ENCODE measurements at regions not wholly inside any gene's neighbourhood (a gene's known extent, or its start where the extent isn't known, plus 50 kb on each side); places are given as distances from the start of the nearest gene placed in this dataset.

- no peaks in the 10 kb centered on the region for H3K27me3 ChIP-seq (ENCODE audit: insufficient read depth, low read length)
- no peak overlapping the region for H2AFZ ChIP-seq (ENCODE audit: insufficient read depth, low read length, poor library complexity)
- peaks cover 0 to 2% of the 10 kb centered on the region in 2 experiments for H3K36me3 ChIP-seq (ENCODE audit: control insufficient read depth in 1 of 2, insufficient read depth in 2 of 2, low read length in 2 of 2)
- H3K4ac ChIP-seq (ENCODE audit: low read depth, low read length), result no peak overlapping the region
- no peak overlapping the region for H2BK5ac ChIP-seq (ENCODE audit: low read depth, low read length, poor library complexity)
- H3K4me3 ChIP-seq (ENCODE audit: low read depth, low read length), result no peak overlapping the region
- no peaks in the 10 kb centered on the region for H3K9me3 ChIP-seq (ENCODE audit: insufficient read depth, low read depth, low read length)
- peaks cover 2% of the 10 kb centered on the region for H3K79me1 ChIP-seq (ENCODE audit: low read length)
- H3K79me2 ChIP-seq (ENCODE audit: control insufficient read depth, insufficient read depth, low read length, poor library complexity), result no peaks in the 10 kb centered on the region
- H4K12ac ChIP-seq (ENCODE audit: low read depth, low read length), result no peak overlapping the region
- H3K18ac ChIP-seq (ENCODE audit: low read length), result no peak overlapping the region
- peak; percentile 78 to 89 for DNase-seq
- no peak overlapping the region for H2BK120ac ChIP-seq (ENCODE audit: insufficient read depth, low read length, poor library complexity)
- no peak overlapping the region for H3K27ac ChIP-seq (ENCODE audit: low read depth, low read length)
- no peak overlapping the region for H3K4me2 ChIP-seq (ENCODE audit: low read length)
- peak overlapping the region; percentile 49 for H2BK12ac ChIP-seq (ENCODE audit: low read length)
- H3K9ac ChIP-seq (ENCODE audit: low read length), result no peak overlapping the region
- no peak overlapping the region for H3K23ac ChIP-seq (ENCODE audit: low read length)
- H4K91ac ChIP-seq (ENCODE audit: low read depth, low read length), result no peak overlapping the region
- H4K8ac ChIP-seq (ENCODE audit: low read depth, low read length), result no peak overlapping the region
- H3K4me1 ChIP-seq (ENCODE audit: control insufficient read depth in 1 of 2, insufficient read depth in 2 of 2, low read length in 2 of 2), result peaks cover 6% of the 10 kb centered on the region in 2 experiments
- no CpG with 5 or more reads among the region's 4 CpGs for WGBS (ENCODE audit: extremely low coverage, insufficient coverage, insufficient read length)
- no peak overlapping the region for H3K14ac ChIP-seq (ENCODE audit: low read length)
- no peak overlapping the region for H2AK5ac ChIP-seq (ENCODE audit: low read length)
These were observed 844.3 kb downstream of the KCNT2 start for GRCh38 chr1:195763907-195764374.

- H3K79me1 ChIP-seq (ENCODE audit: low read length), result peaks cover 2% of the 10 kb centered on the region
- H2BK120ac ChIP-seq (ENCODE audit: insufficient read depth, low read length, poor library complexity), result no peak overlapping the region
- no peaks in the 10 kb centered on the region for H3K79me2 ChIP-seq (ENCODE audit: control insufficient read depth, insufficient read depth, low read length, poor library complexity)
- no peak overlapping the region for H3K23ac ChIP-seq (ENCODE audit: low read length)
- peak overlapping the region; percentile 35 for H2AFZ ChIP-seq (ENCODE audit: insufficient read depth, low read length, poor library complexity)
- no peak overlapping the region for H4K8ac ChIP-seq (ENCODE audit: low read depth, low read length)
- peaks cover 0 to 2% of the 10 kb centered on the region in 2 experiments for H3K36me3 ChIP-seq (ENCODE audit: control insufficient read depth in 1 of 2, insufficient read depth in 2 of 2, low read length in 2 of 2)
- peak overlapping the region; percentile 32 for H3K4me3 ChIP-seq (ENCODE audit: low read depth, low read length)
- peak overlapping the region; percentile 68 for H3K18ac ChIP-seq (ENCODE audit: low read length)
- no peak overlapping the region for H2AK5ac ChIP-seq (ENCODE audit: low read length)
- no peaks in the 10 kb centered on the region for H3K9me3 ChIP-seq (ENCODE audit: insufficient read depth, low read depth, low read length)
- H3K27me3 ChIP-seq (ENCODE audit: insufficient read depth, low read length), result no peaks in the 10 kb centered on the region
- no CpG with 5 or more reads among the region's 22 CpGs for WGBS (ENCODE audit: extremely low coverage, insufficient coverage, insufficient read length)
- peak overlapping the region; percentile 64 for H3K14ac ChIP-seq (ENCODE audit: low read length)
- H4K91ac ChIP-seq (ENCODE audit: low read depth, low read length), result no peak overlapping the region
- no peak overlapping the region for H2BK5ac ChIP-seq (ENCODE audit: low read depth, low read length, poor library complexity)
- no peak overlapping the region for H3K9ac ChIP-seq (ENCODE audit: low read length)
- DNase-seq, result peak in 1 of 2 donors; percentile 4
- H3K27ac ChIP-seq (ENCODE audit: low read depth, low read length), result no peak overlapping the region
- no peak overlapping the region for H3K4ac ChIP-seq (ENCODE audit: low read depth, low read length)
- H2BK12ac ChIP-seq (ENCODE audit: low read length), result peak overlapping the region; percentile 49
- no peak overlapping the region for H3K4me2 ChIP-seq (ENCODE audit: low read length)
- peaks cover 6% of the 10 kb centered on the region in 2 experiments for H3K4me1 ChIP-seq (ENCODE audit: control insufficient read depth in 1 of 2, insufficient read depth in 2 of 2, low read length in 2 of 2)
- no peak overlapping the region for H4K12ac ChIP-seq (ENCODE audit: low read depth, low read length)
These were observed 844.9 kb downstream of the KCNT2 start for GRCh38 chr1:195763146-195763906.

- Histone ChIP-seq H3K4ac (ENCODE audit: low read depth, low read length) (no peak overlapping the region), H3K27ac (ENCODE audit: low read depth, low read length) (no peak overlapping the region), H4K12ac (ENCODE audit: low read depth, low read length) (no peak overlapping the region), H3K79me2 (ENCODE audit: control insufficient read depth, insufficient read depth, low read length, poor library complexity) (no peaks in the 10 kb centered on the region), H3K4me1 (ENCODE audit: control insufficient read depth in 1 of 2, insufficient read depth in 2 of 2, low read length in 2 of 2) (peaks cover 6% of the 10 kb centered on the region in 2 experiments), H4K8ac (ENCODE audit: low read depth, low read length) (no peak overlapping the region), H2AFZ (ENCODE audit: insufficient read depth, low read length, poor library complexity) (no peak overlapping the region), H3K14ac (ENCODE audit: low read length) (no peak overlapping the region), H3K18ac (ENCODE audit: low read length) (no peak overlapping the region), H3K4me3 (ENCODE audit: low read depth, low read length) (no peak overlapping the region), H3K9ac (ENCODE audit: low read length) (no peak overlapping the region), H3K4me2 (ENCODE audit: low read length) (no peak overlapping the region), H2BK120ac (ENCODE audit: insufficient read depth, low read length, poor library complexity) (no peak overlapping the region), H3K79me1 (ENCODE audit: low read length) (peaks cover 2% of the 10 kb centered on the region), H3K27me3 (ENCODE audit: insufficient read depth, low read length) (no peaks in the 10 kb centered on the region), H2BK12ac (ENCODE audit: low read length) (no peak overlapping the region), H2BK5ac (ENCODE audit: low read depth, low read length, poor library complexity) (no peak overlapping the region), H4K91ac (ENCODE audit: low read depth, low read length) (no peak overlapping the region), H3K23ac (ENCODE audit: low read length) (no peak overlapping the region), H2AK5ac (ENCODE audit: low read length) (no peak overlapping the region), H3K9me3 (ENCODE audit: insufficient read depth, low read depth, low read length) (no peaks in the 10 kb centered on the region), H3K36me3 (ENCODE audit: control insufficient read depth in 1 of 2, insufficient read depth in 2 of 2, low read length in 2 of 2) (peaks cover 0 to 2% of the 10 kb centered on the region in 2 experiments)
- DNase-seq, result no peak
These were observed 847.1 kb downstream of the KCNT2 start for GRCh38 chr1:195761104-195761503.

GRCh38 chr1:195756109-195756508 lies 852.1 kb downstream of the KCNT2 start:
- Histone ChIP-seq H3K36me3 (ENCODE audit: control insufficient read depth in 1 of 2, insufficient read depth in 2 of 2, low read length in 2 of 2) (no peaks in the 10 kb centered on the region), H3K9me3 (ENCODE audit: insufficient read depth, low read depth, low read length) (no peaks in the 10 kb centered on the region), H2BK12ac (ENCODE audit: low read length) (no peak overlapping the region), H3K4ac (ENCODE audit: low read depth, low read length) (no peak overlapping the region), H4K8ac (ENCODE audit: low read depth, low read length) (no peak overlapping the region), H2BK5ac (ENCODE audit: low read depth, low read length, poor library complexity) (no peak overlapping the region), H3K4me3 (ENCODE audit: low read depth, low read length) (no peak overlapping the region), H3K9ac (ENCODE audit: low read length) (no peak overlapping the region), H3K23ac (ENCODE audit: low read length) (no peak overlapping the region), H2BK120ac (ENCODE audit: insufficient read depth, low read length, poor library complexity) (no peak overlapping the region), H3K4me1 (ENCODE audit: control insufficient read depth in 1 of 2, insufficient read depth in 2 of 2, low read length in 2 of 2) (no peaks in the 10 kb centered on the region), H3K14ac (ENCODE audit: low read length) (no peak overlapping the region), H3K27ac (ENCODE audit: low read depth, low read length) (no peak overlapping the region), H4K91ac (ENCODE audit: low read depth, low read length) (no peak overlapping the region), H3K27me3 (ENCODE audit: insufficient read depth, low read length) (no peaks in the 10 kb centered on the region), H4K12ac (ENCODE audit: low read depth, low read length) (no peak overlapping the region), H3K79me2 (ENCODE audit: control insufficient read depth, insufficient read depth, low read length, poor library complexity) (no peaks in the 10 kb centered on the region), H2AFZ (ENCODE audit: insufficient read depth, low read length, poor library complexity) (no peak overlapping the region), H3K79me1 (ENCODE audit: low read length) (no peaks in the 10 kb centered on the region), H3K4me2 (ENCODE audit: low read length) (no peak overlapping the region), H3K18ac (ENCODE audit: low read length) (no peak overlapping the region), H2AK5ac (ENCODE audit: low read length) (no peak overlapping the region)
- no peak for DNase-seq
